Right lobe of liver (tissue), 4 donors: ENCODE measurements at regions not wholly inside any gene's neighbourhood (a gene's known extent, or its start where the extent isn't known, plus 50 kb on each side); places are given as distances from the start of the nearest gene placed in this dataset.

ENCODE experiments used
- POLR2A ChIP-seq: fragments of 450-650 bp; IDR thresholded peaks from one replicate; pipeline ENCODE4 v1.6.1; 2017; ENCODE audit warnings: antibody characterized with exemption, mild to moderate bottlenecking
- TF ChIP-seq, protein P1 (sequence below), 4 donors: fragments of 200-600 bp in 3 of 4; fragments of 450-650 bp in 1 of 4; IDR thresholded peaks; one replicate each; pipeline versions ENCODE4 v1.5.1 to v1.8.0; 2016 to 2022; ENCODE audit warnings: antibody characterized with exemption in 4 of 4, mild to moderate bottlenecking in 2 of 4
- donor health status: DM: no; HTN: no; CAD: no.
- donor health status: DM: no; HTN: no; CAD: no.
- donor health status: DM: no; HTN: yes; CAD: no.

GRCh38 chr18:24840051-24840450, 379.6 kb downstream of the HRH4 start:
- TF ChIP-seq, protein P1, sequence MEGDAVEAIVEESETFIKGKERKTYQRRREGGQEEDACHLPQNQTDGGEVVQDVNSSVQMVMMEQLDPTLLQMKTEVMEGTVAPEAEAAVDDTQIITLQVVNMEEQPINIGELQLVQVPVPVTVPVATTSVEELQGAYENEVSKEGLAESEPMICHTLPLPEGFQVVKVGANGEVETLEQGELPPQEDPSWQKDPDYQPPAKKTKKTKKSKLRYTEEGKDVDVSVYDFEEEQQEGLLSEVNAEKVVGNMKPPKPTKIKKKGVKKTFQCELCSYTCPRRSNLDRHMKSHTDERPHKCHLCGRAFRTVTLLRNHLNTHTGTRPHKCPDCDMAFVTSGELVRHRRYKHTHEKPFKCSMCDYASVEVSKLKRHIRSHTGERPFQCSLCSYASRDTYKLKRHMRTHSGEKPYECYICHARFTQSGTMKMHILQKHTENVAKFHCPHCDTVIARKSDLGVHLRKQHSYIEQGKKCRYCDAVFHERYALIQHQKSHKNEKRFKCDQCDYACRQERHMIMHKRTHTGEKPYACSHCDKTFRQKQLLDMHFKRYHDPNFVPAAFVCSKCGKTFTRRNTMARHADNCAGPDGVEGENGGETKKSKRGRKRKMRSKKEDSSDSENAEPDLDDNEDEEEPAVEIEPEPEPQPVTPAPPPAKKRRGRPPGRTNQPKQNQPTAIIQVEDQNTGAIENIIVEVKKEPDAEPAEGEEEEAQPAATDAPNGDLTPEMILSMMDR (IDR thresholded peaks at IDR 0.05): no peak
- no peak for TF ChIP-seq POLR2A
